ENCODE measurements at regions not wholly inside any gene's neighbourhood (a gene's known extent, or its start where the extent isn't known, plus 50 kb on each side); places are given as distances from the start of the nearest gene placed in this dataset.
A peak's percentile ranks its signal among the peaks of the same experiment; 100 is the strongest.

- TF ChIP-seq, protein P1, sequence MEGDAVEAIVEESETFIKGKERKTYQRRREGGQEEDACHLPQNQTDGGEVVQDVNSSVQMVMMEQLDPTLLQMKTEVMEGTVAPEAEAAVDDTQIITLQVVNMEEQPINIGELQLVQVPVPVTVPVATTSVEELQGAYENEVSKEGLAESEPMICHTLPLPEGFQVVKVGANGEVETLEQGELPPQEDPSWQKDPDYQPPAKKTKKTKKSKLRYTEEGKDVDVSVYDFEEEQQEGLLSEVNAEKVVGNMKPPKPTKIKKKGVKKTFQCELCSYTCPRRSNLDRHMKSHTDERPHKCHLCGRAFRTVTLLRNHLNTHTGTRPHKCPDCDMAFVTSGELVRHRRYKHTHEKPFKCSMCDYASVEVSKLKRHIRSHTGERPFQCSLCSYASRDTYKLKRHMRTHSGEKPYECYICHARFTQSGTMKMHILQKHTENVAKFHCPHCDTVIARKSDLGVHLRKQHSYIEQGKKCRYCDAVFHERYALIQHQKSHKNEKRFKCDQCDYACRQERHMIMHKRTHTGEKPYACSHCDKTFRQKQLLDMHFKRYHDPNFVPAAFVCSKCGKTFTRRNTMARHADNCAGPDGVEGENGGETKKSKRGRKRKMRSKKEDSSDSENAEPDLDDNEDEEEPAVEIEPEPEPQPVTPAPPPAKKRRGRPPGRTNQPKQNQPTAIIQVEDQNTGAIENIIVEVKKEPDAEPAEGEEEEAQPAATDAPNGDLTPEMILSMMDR (IDR thresholded peaks at IDR 0.05; ENCODE audit: insufficient read depth, low read length, severe bottlenecking) = no peak
- no peaks in the 10 kb centered on the region for H3K36me3 ChIP-seq (ENCODE audit: control insufficient read depth, insufficient read depth, low read length)
- DNase-seq (ENCODE audit: low read depth) = no peak
- no peak for FAIRE-seq
- no peaks in the 10 kb centered on the region for H3K27me3 ChIP-seq (ENCODE audit: control insufficient read depth, insufficient read depth, low read length)
- no peak overlapping the region for H3K4me3 ChIP-seq (ENCODE audit: low read depth, low read length)
These were observed 409.0 kb downstream of the SPATA31D1 start for GRCh38 chr9:82397534-82397933.

- Histone ChIP-seq H3K27me3 (ENCODE audit: control insufficient read depth, insufficient read depth, low read length) (no peaks in the 10 kb centered on the region), H3K4me3 (ENCODE audit: low read depth, low read length) (no peak overlapping the region), H3K36me3 (ENCODE audit: control insufficient read depth, insufficient read depth, low read length) (no peaks in the 10 kb centered on the region)
- FAIRE-seq (no peak), DNase-seq (ENCODE audit: low read depth) (no peak)
- TF ChIP-seq, protein P1 (IDR thresholded peaks at IDR 0.05; ENCODE audit: insufficient read depth, low read length, severe bottlenecking) = no peak
These were observed 415.8 kb downstream of the SPATA31D1 start for GRCh38 chr9:82404196-82404870.

DNA sequence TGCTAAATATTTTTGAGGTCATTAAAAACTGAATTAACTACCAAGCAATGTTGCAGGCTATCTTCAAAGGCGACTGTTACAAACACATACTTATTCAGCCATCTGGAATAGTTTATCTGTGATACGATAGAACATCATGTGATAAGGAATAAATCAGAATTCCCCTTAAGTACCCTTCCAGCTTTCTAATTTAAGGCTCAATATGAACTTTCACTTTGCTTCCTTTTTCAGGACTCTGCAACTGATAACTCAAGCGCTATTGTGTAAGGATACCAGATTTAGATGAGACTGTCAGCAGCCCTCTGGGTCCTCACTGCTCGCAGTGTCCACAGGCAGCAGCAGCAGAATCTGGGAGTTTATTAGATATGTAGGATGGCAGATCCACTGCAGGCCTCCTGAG is 416.3 kb downstream of the SPATA31D1 start:
- Histone ChIP-seq H3K27me3 (ENCODE audit: control insufficient read depth, insufficient read depth, low read length) (no peaks in the 10 kb centered on the region), H3K36me3 (ENCODE audit: control insufficient read depth, insufficient read depth, low read length) (no peaks in the 10 kb centered on the region), H3K4me3 (ENCODE audit: low read depth, low read length) (no peak overlapping the region)
- FAIRE-seq = no peak
- TF ChIP-seq, protein P1 (IDR thresholded peaks at IDR 0.05; ENCODE audit: insufficient read depth, low read length, severe bottlenecking) = no peak
- DNase-seq (ENCODE audit: low read depth) = no peak

GRCh38 chr9:82406456-82407085 is 418.0 kb downstream of the SPATA31D1 start:
- H3K4me3 ChIP-seq (ENCODE audit: low read depth, low read length) = no peak overlapping the region
- DNase-seq (ENCODE audit: low read depth) (no peak), FAIRE-seq (no peak)
- no peaks in the 10 kb centered on the region for H3K36me3 ChIP-seq (ENCODE audit: control insufficient read depth, insufficient read depth, low read length)
- H3K27me3 ChIP-seq (ENCODE audit: control insufficient read depth, insufficient read depth, low read length) = no peaks in the 10 kb centered on the region
- TF ChIP-seq, protein P1 (IDR thresholded peaks at IDR 0.05; ENCODE audit: insufficient read depth, low read length, severe bottlenecking) = no peak

DNA sequence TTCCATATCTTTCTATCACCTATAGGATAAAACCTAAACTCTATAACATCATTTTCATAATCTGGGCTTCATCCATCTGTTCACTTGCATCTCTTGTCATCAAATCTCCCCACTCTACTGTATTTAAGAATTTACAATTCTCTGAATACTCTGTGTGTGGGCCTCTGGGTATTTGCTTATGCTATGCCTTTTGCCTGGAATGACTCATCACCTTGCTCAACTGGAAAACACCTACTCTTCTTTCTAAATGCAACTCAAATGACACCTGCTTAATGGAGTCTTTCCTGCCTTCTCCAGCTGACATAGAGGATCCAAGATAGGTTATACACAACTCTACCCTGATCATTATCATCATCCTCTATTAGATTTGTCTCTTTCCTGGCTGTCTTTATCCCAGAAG is 421.7 kb downstream of the SPATA31D1 start:
- no peak for FAIRE-seq
- no peaks in the 10 kb centered on the region for H3K36me3 ChIP-seq (ENCODE audit: control insufficient read depth, insufficient read depth, low read length)
- TF ChIP-seq, protein P1 (IDR thresholded peaks at IDR 0.05; ENCODE audit: insufficient read depth, low read length, severe bottlenecking) = no peak

More for the DNA sequence above, 421.7 kb downstream of the SPATA31D1 start:
- Histone ChIP-seq H3K27me3 (ENCODE audit: control insufficient read depth, insufficient read depth, low read length) (no peaks in the 10 kb centered on the region), H3K4me3 (ENCODE audit: low read depth, low read length) (no peak overlapping the region)
- DNase-seq (ENCODE audit: low read depth) = peak; percentile 92

Data from bronchial epithelial cell (primary cell).